Cardiac fibroblast (primary cell): ENCODE measurements at regions not wholly inside any gene's neighbourhood (a gene's known extent, or its start where the extent isn't known, plus 50 kb on each side); places are given as distances from the start of the nearest gene placed in this dataset.
"Not testable (repeated sequence)": the region's sequence is repeated elsewhere in the genome, so short reads cannot be mapped to it uniquely, and the experiment has no call there.

Source experiments
- DNase-seq, 2 donors: peaks; one replicate each; pipeline versions ENCODE4 v3.0.0 to v3.0.0-alpha.2; 2010; ENCODE audit warnings: low read depth in 2 of 2
- H3K4me3 ChIP-seq, 2 donors: replicated peaks in 1 of 2; 1 replicate in 1 of 2; 2 replicates in 1 of 2; pipeline ENCODE4 v1.5.1; 2011; ENCODE audit warnings: low read depth in 2 of 2, low read length in 2 of 2, mild to moderate bottlenecking in 2 of 2, moderate library complexity in 1 of 2
- CTCF ChIP-seq: IDR thresholded peaks from one replicate; pipeline ENCODE4 v1.5.1; 2011; ENCODE audit warnings: low read depth, mild to moderate bottlenecking, low read length, inconsistent platforms

GRCh38 chr2:107735201-107735600, 91.5 kb upstream of the RGPD4 start:
- no peak for TF ChIP-seq CTCF
- no peak overlapping the region for H3K4me3 ChIP-seq
- no peak for DNase-seq

- H3K4me3 ChIP-seq, result no peak overlapping the region
- TF ChIP-seq CTCF, result no peak
- DNase-seq, result no peak
Observed at GRCh38 chr2:107737756-107738155, 88.9 kb upstream of the RGPD4 start.

DNA sequence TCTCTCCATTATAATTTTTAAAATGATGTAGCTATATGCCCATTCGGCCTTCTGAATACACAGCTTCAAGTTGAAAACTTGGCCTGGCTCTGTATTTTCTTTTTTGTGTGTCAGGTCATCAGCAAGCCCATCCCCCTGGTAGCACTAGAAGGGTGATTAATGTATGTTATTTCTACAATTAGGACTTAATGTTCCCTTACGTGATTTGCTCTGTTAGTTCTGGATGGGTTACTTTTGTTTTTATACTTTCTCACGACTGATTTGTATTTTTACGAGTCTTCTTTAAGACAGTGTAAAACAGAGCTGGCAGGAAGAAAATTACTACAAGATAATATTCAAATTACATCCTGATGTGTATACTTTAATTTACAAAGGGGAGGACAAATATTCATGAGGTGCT, 88.4 kb upstream of the RGPD4 start:
- DNase-seq, result no peak
- H3K4me3 ChIP-seq, result no peak overlapping the region
- no peak for TF ChIP-seq CTCF

- no peak for TF ChIP-seq CTCF
- no peak overlapping the region for H3K4me3 ChIP-seq
- DNase-seq, result no peak
Observed at GRCh38 chr2:107740300-107740699, 86.4 kb upstream of the RGPD4 start.

- no peak overlapping the region for H3K4me3 ChIP-seq
- TF ChIP-seq CTCF, result no peak
- DNase-seq, result no peak
Observed at GRCh38 chr2:107742460-107743027, 84.1 kb upstream of the RGPD4 start.

- DNase-seq, result no peak
- no peak overlapping the region for H3K4me3 ChIP-seq
- no peak for TF ChIP-seq CTCF
Observed at GRCh38 chr2:107743274-107743673, 83.4 kb upstream of the RGPD4 start.

DNA sequence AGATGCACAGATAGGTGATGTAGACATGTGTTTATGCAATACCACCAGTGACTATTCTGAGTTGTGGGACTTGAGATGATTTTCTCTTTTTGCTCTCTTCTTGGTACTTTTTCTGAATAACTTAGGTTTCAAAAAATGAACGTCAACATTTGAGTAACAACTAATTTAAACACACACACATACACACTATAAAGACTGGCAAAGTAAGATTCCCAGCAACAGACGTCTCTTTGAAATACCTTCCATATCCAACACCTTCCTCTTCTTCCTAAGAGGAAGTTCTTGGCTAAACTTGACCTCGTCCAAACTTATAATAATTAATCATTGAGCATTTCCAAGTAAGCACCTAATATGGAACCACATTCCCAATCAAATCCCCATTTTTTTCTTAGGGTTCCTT, 81.6 kb upstream of the RGPD4 start:
- TF ChIP-seq CTCF, result no peak
- DNase-seq, result no peak
- no peak overlapping the region for H3K4me3 ChIP-seq

GRCh38 chr2:107746552-107747198, 80.0 kb upstream of the RGPD4 start:
- not testable (repeated sequence) for DNase-seq, H3K4me3 ChIP-seq

GRCh38 chr2:107747199-107747963, 79.3 kb upstream of the RGPD4 start:
- H3K4me3 ChIP-seq, DNase-seq: not testable (repeated sequence)
